Spleen (tissue), 11 donors: ENCODE measurements at regions not wholly inside any gene's neighbourhood (a gene's known extent, or its start where the extent isn't known, plus 50 kb on each side); places are given as distances from the start of the nearest gene placed in this dataset.

Experiments
- DNase-seq: peaks from one replicate; pipeline ENCODE4 v3.0.0-alpha.2; 2020
- H3K27ac ChIP-seq, 8 donors: fragments of 200-600 bp; sonication (generic) in 7 of 8; 1 replicate in 4 of 8; 2 replicates in 4 of 8; pipeline versions ENCODE4 v1.5.0 to v1.8.0; 2016 to 2021; ENCODE audit warnings: inconsistent platforms in 4 of 8, mild to moderate bottlenecking in 4 of 8, moderate library complexity in 1 of 8
- H3K27me3 ChIP-seq, 7 donors: fragments of 200-600 bp; sonication (generic) in 6 of 7; replicated peaks in 1 of 7; 1 replicate in 4 of 7; 2 replicates in 3 of 7; pipeline versions ENCODE4 v1.5.0 to v1.8.0; 2016 to 2021; ENCODE audit warnings: inconsistent platforms in 3 of 7, mild to moderate bottlenecking in 1 of 7
- H3K36me3 ChIP-seq, 6 donors: fragments of 200-600 bp; sonication (generic) in 5 of 6; 1 replicate in 4 of 6; 2 replicates in 2 of 6; pipeline versions ENCODE4 v1.5.0 to v1.8.0; 2016 to 2021; ENCODE audit warnings: inconsistent platforms in 2 of 6
- H3K4me1 ChIP-seq, 6 donors: fragments of 200-600 bp; sonication (generic) in 5 of 6; 1 replicate in 3 of 6; 2 replicates in 3 of 6; pipeline versions ENCODE4 v1.5.0 to v1.8.0; 2016 to 2021; ENCODE audit warnings: inconsistent platforms in 3 of 6
- H3K4me3 ChIP-seq, 8 donors: fragments of 200-600 bp; sonication (generic) in 7 of 8; 1 replicate in 4 of 8; 2 replicates in 4 of 8; pipeline versions ENCODE4 v1.5.0 to v1.8.0; 2016 to 2021; ENCODE audit warnings: inconsistent platforms in 4 of 8, mild to moderate bottlenecking in 4 of 8, moderate library complexity in 2 of 8
- H3K9me3 ChIP-seq, 8 donors: fragments of 200-600 bp; sonication (generic) in 7 of 8; 1 replicate in 4 of 8; 2 replicates in 4 of 8; pipeline versions ENCODE4 v1.5.0 to v1.8.0; 2016 to 2021; ENCODE audit warnings: inconsistent platforms in 4 of 8
- CTCF ChIP-seq, 11 experiments: fragments of 200-600 bp in 7 of 11; fragments of 450-650 bp in 4 of 11; sonication (generic) in 4 of 11; IDR thresholded peaks in 8 of 11; conservative IDR thresholded peaks in 3 of 11; 1 replicate in 7 of 11; 2 replicates in 4 of 11; pipeline versions ENCODE4 v1.4.0 to v1.8.0; 2016 to 2021; ENCODE audit warnings: antibody characterized with exemption in 11 of 11, inconsistent platforms in 4 of 11, mild to moderate bottlenecking in 1 of 11
- POLR2A ChIP-seq, 3 donors: fragments of 450-650 bp; IDR thresholded peaks; one replicate each; pipeline ENCODE4 v1.5.1; 2017; ENCODE audit warnings: antibody characterized with exemption in 3 of 3, mild to moderate bottlenecking in 1 of 3
- POLR2AphosphoS5 ChIP-seq, 3 donors: sonication (generic); formaldehyde crosslinking; IDR thresholded peaks; one replicate each; pipeline ENCODE4 v1.5.1; 2017; ENCODE audit warnings: antibody characterized with exemption in 3 of 3
- WGBS, 5 donors: extraction: QIAGEN DNeasy Blood & Tissue Kit in 3 of 5; methylation state at CpG; one replicate each; pipeline versions ENCODE4 v1.1.5 to v1.1.7; 2013 to 2018; 5-methylcytosine and 5-hydroxymethylcytosine counted together
- intact Hi-C: fragments of 100-400 bp; cut with DNase I; formaldehyde crosslinking; loops from one replicate; pipeline ENCODE4 v1.15.0; 2023; ENCODE audit warnings: low total_unique reads
- donor health status: healthy with polysubstance abuse.
- donor health status: DM: no; HTN: no; CAD: no; lungs with moderate emphysema.
- donor health status: DM: no; HTN: no; CAD: no.
- donor health status: Bipolar disorder and iron deficiency.
- donor health status: healthy.
- donor health status: DM: no; HTN: no; CAD: no.
- donor health status: DM: yes; HTN: yes; CAD: no.

GRCh38 chr14:97762386-97762785, 965.2 kb downstream of the VRK1 start:
- no peak overlapping the region for H3K4me3 ChIP-seq
- intact Hi-C loops = no loop called here
- H3K36me3 ChIP-seq = no peaks in the 10 kb centered on the region
- no peak for DNase-seq
- H3K27me3 ChIP-seq = no peaks in the 10 kb centered on the region
- no peaks in the 10 kb centered on the region for H3K9me3 ChIP-seq
- 29 to 45% (median 42%) methylated on average over 5 of the region's 5 CpGs for WGBS, 5 donors
- H3K27ac ChIP-seq = no peak overlapping the region
- no peaks in the 10 kb centered on the region for H3K4me1 ChIP-seq
- TF ChIP-seq CTCF (IDR thresholded peaks at IDR 0.05 in 8 of 11, conservative IDR thresholded peaks at IDR 0.05 in 3 of 11) (no peak), POLR2A (IDR thresholded peaks at IDR 0.05) (no peak), POLR2AphosphoS5 (IDR thresholded peaks at IDR 0.05) (no peak)

- 74 to 85% (median 74%) methylated on average over 8 of the region's 8 CpGs for WGBS, 5 donors
- Histone ChIP-seq H3K27me3 (no peaks in the 10 kb centered on the region), H3K4me3 (no peak overlapping the region), H3K9me3 (no peaks in the 10 kb centered on the region), H3K27ac (no peak overlapping the region), H3K36me3 (no peaks in the 10 kb centered on the region), H3K4me1 (no peaks in the 10 kb centered on the region)
- intact Hi-C loops = no loop called here
- TF ChIP-seq POLR2A (IDR thresholded peaks at IDR 0.05) = no peak
- no peak for TF ChIP-seq POLR2AphosphoS5 (IDR thresholded peaks at IDR 0.05)
- TF ChIP-seq CTCF (IDR thresholded peaks at IDR 0.05 in 8 of 11, conservative IDR thresholded peaks at IDR 0.05 in 3 of 11) = no peak
- no peak for DNase-seq
These were observed 974.3 kb downstream of the VRK1 start for GRCh38 chr14:97771340-97772045.

- no peak overlapping the region for H3K27ac ChIP-seq
- TF ChIP-seq POLR2AphosphoS5 (IDR thresholded peaks at IDR 0.05) (no peak), POLR2A (IDR thresholded peaks at IDR 0.05) (no peak), CTCF (IDR thresholded peaks at IDR 0.05 in 8 of 11, conservative IDR thresholded peaks at IDR 0.05 in 3 of 11) (no peak)
- no peaks in the 10 kb centered on the region for H3K9me3 ChIP-seq
- no peak overlapping the region for H3K4me3 ChIP-seq
- H3K4me1 ChIP-seq = no peaks in the 10 kb centered on the region
- H3K36me3 ChIP-seq = no peaks in the 10 kb centered on the region
- H3K27me3 ChIP-seq = no peaks in the 10 kb centered on the region
- intact Hi-C loops = no loop called here
- WGBS, 5 donors = 74 to 82% (median 78%) methylated on average over 6 of the region's 6 CpGs
- DNase-seq = no peak
These were observed 976.4 kb downstream of the VRK1 start for GRCh38 chr14:97773598-97773997.

- Histone ChIP-seq H3K27me3 (no peaks in the 10 kb centered on the region), H3K9me3 (no peaks in the 10 kb centered on the region), H3K4me1 (no peaks in the 10 kb centered on the region), H3K4me3 (no peak overlapping the region), H3K27ac (no peak overlapping the region), H3K36me3 (no peaks in the 10 kb centered on the region)
- intact Hi-C loops = no loop called here
- 45 to 55% (median 48%) methylated on average over 5 of the region's 5 CpGs for WGBS, 5 donors
- TF ChIP-seq POLR2AphosphoS5 (IDR thresholded peaks at IDR 0.05) (no peak), CTCF (IDR thresholded peaks at IDR 0.05 in 8 of 11, conservative IDR thresholded peaks at IDR 0.05 in 3 of 11) (no peak), POLR2A (IDR thresholded peaks at IDR 0.05) (no peak)
- no peak for DNase-seq
These were observed 979.8 kb downstream of the VRK1 start for GRCh38 chr14:97776890-97777558.
